ENCODE measurements at regions not wholly inside any gene's neighbourhood (a gene's known extent, or its start where the extent isn't known, plus 50 kb on each side); places are given as distances from the start of the nearest gene placed in this dataset.
A peak's percentile ranks its signal among the peaks of the same experiment; 100 is the strongest.

DNA sequence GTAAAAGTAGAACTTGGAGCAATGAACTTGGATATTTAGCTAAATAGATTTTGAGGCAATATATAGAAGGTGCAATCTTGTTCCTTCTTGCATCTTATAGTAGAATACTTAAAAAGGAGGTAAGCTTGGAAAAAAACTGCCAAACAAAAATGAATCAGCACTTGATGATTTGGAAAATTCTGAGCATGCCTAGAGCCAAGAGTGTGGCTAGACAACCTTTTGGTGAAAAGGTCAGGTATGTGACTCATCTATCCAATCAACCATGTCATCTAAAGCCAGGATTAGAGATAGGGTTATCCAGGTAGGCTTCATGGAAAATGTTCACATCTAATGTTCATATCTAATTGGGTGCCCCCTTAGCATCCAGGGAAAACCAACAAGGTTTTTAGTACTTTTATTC is 515.0 kb downstream of the COL11A1 start:
- DNase-seq (ENCODE audit: low read depth), result no peak
- TF ChIP-seq CTCF (IDR thresholded peaks at IDR 0.05; ENCODE audit: low read length, missing control alignments), result no peak
- H3K4me3 ChIP-seq (replicated peaks; ENCODE audit: low read depth, low read length), result no peak overlapping the region

DNA sequence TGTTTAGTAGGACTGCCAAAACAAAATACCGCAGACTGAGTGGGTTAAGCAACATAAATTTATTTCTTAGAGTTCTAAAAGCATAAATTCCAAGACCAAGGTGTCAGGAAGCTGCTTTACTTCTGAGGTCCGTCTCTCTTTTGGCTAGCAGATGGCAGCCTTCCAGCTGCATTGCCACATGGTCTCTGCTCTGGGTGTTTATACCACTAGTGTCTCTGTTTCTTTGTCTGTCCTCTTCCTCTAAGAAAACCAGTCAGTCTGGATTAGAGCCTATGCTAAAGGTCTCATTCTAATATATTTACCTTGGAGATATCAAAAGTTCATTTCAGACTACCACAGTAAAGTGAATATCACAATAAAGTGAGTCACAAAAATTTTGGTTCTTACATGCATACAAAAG is 519.8 kb downstream of the COL11A1 start:
- TF ChIP-seq CTCF (IDR thresholded peaks at IDR 0.05; ENCODE audit: low read length, missing control alignments), result no peak
- no peak overlapping the region for H3K4me3 ChIP-seq (replicated peaks; ENCODE audit: low read depth, low read length)
- peak; percentile 17 for DNase-seq (ENCODE audit: low read depth)

- TF ChIP-seq CTCF (IDR thresholded peaks at IDR 0.05; ENCODE audit: low read length, missing control alignments), result no peak
- DNase-seq (ENCODE audit: low read depth), result no peak
- no peak overlapping the region for H3K4me3 ChIP-seq (replicated peaks; ENCODE audit: low read depth, low read length)
Observed at GRCh38 chr1:102586022-102586421, 522.3 kb downstream of the COL11A1 start.

GRCh38 chr1:102580806-102581205 is 527.5 kb downstream of the COL11A1 start:
- TF ChIP-seq CTCF (IDR thresholded peaks at IDR 0.05; ENCODE audit: low read length, missing control alignments), result no peak
- DNase-seq (ENCODE audit: low read depth), result no peak
- no peak overlapping the region for H3K4me3 ChIP-seq (replicated peaks; ENCODE audit: low read depth, low read length)

GRCh38 chr1:102578804-102579203 is 529.5 kb downstream of the COL11A1 start:
- H3K4me3 ChIP-seq (replicated peaks; ENCODE audit: low read depth, low read length), result no peak overlapping the region
- peak; percentile 4 for DNase-seq (ENCODE audit: low read depth)
- TF ChIP-seq CTCF (IDR thresholded peaks at IDR 0.05; ENCODE audit: low read length, missing control alignments), result no peak

- TF ChIP-seq CTCF (IDR thresholded peaks at IDR 0.05; ENCODE audit: low read length, missing control alignments), result no peak
- no peak for DNase-seq (ENCODE audit: low read depth)
- no peak overlapping the region for H3K4me3 ChIP-seq (replicated peaks; ENCODE audit: low read depth, low read length)
Observed at GRCh38 chr1:102572637-102573036, 535.7 kb downstream of the COL11A1 start.

DNA sequence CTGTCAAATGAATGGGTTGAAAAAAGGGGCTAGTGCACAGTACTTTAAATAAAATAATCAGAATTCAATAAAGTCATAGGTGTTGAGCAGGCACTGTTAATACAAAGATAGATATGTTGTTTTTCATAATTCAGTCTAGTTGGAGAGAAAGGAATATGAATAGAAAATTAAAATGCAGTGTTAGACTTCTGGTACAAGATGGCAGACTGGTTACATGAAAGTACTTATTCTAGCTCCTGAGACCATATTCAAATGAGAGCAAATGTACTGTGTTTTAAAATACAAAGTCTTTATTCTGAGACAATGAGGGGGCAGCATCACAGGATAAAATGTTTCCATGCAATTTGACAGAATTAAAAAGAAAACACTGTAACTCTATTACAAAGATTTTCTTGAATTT is 542.1 kb downstream of the COL11A1 start:
- DNase-seq (ENCODE audit: low read depth), result peak; percentile 1
- TF ChIP-seq CTCF (IDR thresholded peaks at IDR 0.05; ENCODE audit: low read length, missing control alignments), result no peak
- no peak overlapping the region for H3K4me3 ChIP-seq (replicated peaks; ENCODE audit: low read depth, low read length)

All from fibroblast of pulmonary artery (primary cell).